ENCODE measurements at regions not wholly inside any gene's neighbourhood (a gene's known extent, or its start where the extent isn't known, plus 50 kb on each side); places are given as distances from the start of the nearest gene placed in this dataset.
"Not testable (repeated sequence)": the region's sequence is repeated elsewhere in the genome, so short reads cannot be mapped to it uniquely, and the experiment has no call there.

DNA sequence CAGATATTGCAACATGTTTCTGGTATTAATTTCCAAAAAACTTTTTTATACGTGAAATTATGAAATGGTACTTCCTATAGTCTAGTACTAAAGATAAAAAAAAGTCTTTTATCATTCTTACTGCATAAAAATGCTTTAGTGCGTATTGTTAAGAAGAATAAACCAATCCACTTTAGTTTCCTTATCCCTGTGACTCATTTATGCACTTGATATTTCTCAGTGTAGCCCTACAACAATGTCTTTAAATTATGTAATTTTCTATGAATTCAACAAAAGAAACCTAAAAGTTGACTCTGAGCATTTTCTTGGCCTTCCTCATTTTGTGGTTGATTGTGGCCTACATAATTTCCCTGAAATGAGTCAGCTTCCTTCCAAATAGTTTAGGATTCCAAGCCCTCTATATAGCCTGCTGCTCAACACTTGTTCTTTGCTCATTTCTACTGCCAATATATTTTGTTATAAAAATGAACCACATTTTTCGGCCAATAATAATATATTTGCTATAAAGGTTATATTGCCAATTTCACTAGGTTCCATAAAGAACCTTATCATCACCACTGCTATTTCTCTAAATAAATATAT, 961.7 kb upstream of the ADAMTS5 start:
- POLR2A ChIA-PET (ENCODE audit: partially characterized antibody); H3K27ac Mint-ChIP-seq; H3K36me3 ChIP-seq (ENCODE audit: insufficient read depth, low read length); H3K27me3 Mint-ChIP-seq; H3K27me3 ChIP-seq (ENCODE audit: insufficient read depth, low read length); H3K4me3 ChIP-seq (ENCODE audit: low read length in 2 of 2); H3K36me3 Mint-ChIP-seq; H3K4me1 ChIP-seq (ENCODE audit: insufficient read depth, low read length); CTCF ChIA-PET (ENCODE audit: partially characterized antibody); H3K4me1 Mint-ChIP-seq; DNase-seq; H3K9me3 ChIP-seq (ENCODE audit: control insufficient read depth in 1 of 2, low read length in 2 of 2); H3K4me3 Mint-ChIP-seq; intact Hi-C loops (cut with micrococcal nuclease); H3K9me3 Mint-ChIP-seq; H3K27ac ChIP-seq (ENCODE audit: low read depth, low read length): not testable (repeated sequence)

DNA sequence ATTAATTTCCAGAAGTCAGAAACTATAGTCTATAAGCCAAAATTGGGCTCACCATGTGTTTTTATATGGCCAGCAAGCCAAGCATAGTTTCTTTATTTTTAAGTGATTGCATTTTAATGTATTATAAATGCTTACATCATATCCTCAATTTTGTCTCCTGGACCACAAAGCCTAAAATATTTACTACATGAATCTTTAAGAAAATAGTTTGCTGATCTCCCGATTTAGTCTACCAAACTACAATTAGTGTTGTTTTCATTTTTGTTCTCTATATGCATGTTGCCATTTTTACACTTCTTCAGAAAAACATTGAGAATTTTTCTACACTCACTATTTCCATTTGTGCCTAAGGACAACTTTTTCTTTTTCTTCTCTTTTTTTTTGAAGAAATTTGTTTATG, 954.5 kb upstream of the ADAMTS5 start:
- CTCF ChIA-PET (ENCODE audit: partially characterized antibody); intact Hi-C loops (cut with micrococcal nuclease); H3K36me3 ChIP-seq (ENCODE audit: insufficient read depth, low read length); DNase-seq; H3K9me3 ChIP-seq (ENCODE audit: control insufficient read depth in 1 of 2, low read length in 2 of 2); H3K4me1 Mint-ChIP-seq; H3K36me3 Mint-ChIP-seq; POLR2A ChIA-PET (ENCODE audit: partially characterized antibody); H3K4me1 ChIP-seq (ENCODE audit: insufficient read depth, low read length); H3K4me3 Mint-ChIP-seq; H3K27me3 Mint-ChIP-seq; H3K27me3 ChIP-seq (ENCODE audit: insufficient read depth, low read length); H3K27ac Mint-ChIP-seq; H3K4me3 ChIP-seq (ENCODE audit: low read length in 2 of 2); H3K27ac ChIP-seq (ENCODE audit: low read depth, low read length): not testable (repeated sequence)
- peaks cover 2 to 11% (median 5%) of the 10 kb centered on the region in 8 donors for H3K9me3 Mint-ChIP-seq

DNA sequence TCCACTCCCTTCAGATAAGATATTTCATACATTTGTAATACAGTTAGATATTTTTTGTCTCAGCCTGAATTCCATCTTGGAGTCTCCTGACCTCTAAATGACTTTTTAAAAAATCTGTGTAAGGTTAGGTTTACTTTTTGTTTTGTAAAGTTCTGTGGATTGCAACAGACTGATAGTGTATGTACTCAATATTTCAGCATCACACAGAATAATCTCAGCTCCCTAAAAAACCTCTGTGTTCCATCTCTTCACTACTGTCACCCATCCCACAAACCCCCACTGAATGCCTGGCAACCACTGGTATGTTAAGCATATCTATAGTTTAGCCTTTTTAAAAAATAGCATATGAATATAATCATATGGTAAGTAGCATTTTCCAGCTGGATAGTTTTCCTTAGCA, 951.1 kb upstream of the ADAMTS5 start:
- peaks cover 0 to 15% (median 6%) of the 10 kb centered on the region in 8 donors for H3K9me3 Mint-ChIP-seq
- CTCF ChIA-PET (ENCODE audit: partially characterized antibody); H3K9me3 ChIP-seq (ENCODE audit: control insufficient read depth in 1 of 2, low read length in 2 of 2); H3K4me1 Mint-ChIP-seq; H3K27me3 ChIP-seq (ENCODE audit: insufficient read depth, low read length); H3K27me3 Mint-ChIP-seq; DNase-seq; H3K4me3 Mint-ChIP-seq; H3K4me3 ChIP-seq (ENCODE audit: low read length in 2 of 2); H3K27ac Mint-ChIP-seq; H3K4me1 ChIP-seq (ENCODE audit: insufficient read depth, low read length); H3K36me3 Mint-ChIP-seq; H3K36me3 ChIP-seq (ENCODE audit: insufficient read depth, low read length); POLR2A ChIA-PET (ENCODE audit: partially characterized antibody); H3K27ac ChIP-seq (ENCODE audit: low read depth, low read length); intact Hi-C loops (cut with micrococcal nuclease): not testable (repeated sequence)

DNA sequence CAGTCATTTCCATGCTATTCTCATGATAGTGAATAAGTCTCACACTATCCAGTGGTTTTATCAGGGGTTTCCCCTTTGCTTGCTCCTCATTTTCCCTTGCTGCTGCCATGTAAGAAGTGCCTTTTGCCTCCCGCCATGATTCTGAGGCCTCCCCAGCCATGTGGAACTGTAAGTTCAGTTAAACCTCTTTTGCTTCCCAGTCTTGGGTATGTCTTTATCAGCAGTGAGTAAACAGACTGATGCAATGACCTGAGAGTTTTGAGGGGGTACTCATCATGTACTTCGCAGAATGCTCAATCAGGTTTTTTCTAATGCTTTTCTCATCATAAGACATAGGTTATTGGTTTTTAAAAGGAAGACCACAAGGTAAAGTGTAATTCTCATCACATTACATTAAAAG, 949.4 kb upstream of the ADAMTS5 start:
- H3K27me3 ChIP-seq (ENCODE audit: insufficient read depth, low read length); H3K36me3 ChIP-seq (ENCODE audit: insufficient read depth, low read length); CTCF ChIA-PET (ENCODE audit: partially characterized antibody); H3K4me1 ChIP-seq (ENCODE audit: insufficient read depth, low read length); POLR2A ChIA-PET (ENCODE audit: partially characterized antibody); H3K27ac Mint-ChIP-seq; DNase-seq; H3K4me3 ChIP-seq (ENCODE audit: low read length in 2 of 2); intact Hi-C loops (cut with micrococcal nuclease); H3K4me3 Mint-ChIP-seq; H3K9me3 ChIP-seq (ENCODE audit: control insufficient read depth in 1 of 2, low read length in 2 of 2); H3K27ac ChIP-seq (ENCODE audit: low read depth, low read length); H3K4me1 Mint-ChIP-seq; H3K36me3 Mint-ChIP-seq; H3K27me3 Mint-ChIP-seq: not testable (repeated sequence)
- H3K9me3 Mint-ChIP-seq, result peaks cover 0 to 15% (median 4%) of the 10 kb centered on the region in 8 donors

DNA sequence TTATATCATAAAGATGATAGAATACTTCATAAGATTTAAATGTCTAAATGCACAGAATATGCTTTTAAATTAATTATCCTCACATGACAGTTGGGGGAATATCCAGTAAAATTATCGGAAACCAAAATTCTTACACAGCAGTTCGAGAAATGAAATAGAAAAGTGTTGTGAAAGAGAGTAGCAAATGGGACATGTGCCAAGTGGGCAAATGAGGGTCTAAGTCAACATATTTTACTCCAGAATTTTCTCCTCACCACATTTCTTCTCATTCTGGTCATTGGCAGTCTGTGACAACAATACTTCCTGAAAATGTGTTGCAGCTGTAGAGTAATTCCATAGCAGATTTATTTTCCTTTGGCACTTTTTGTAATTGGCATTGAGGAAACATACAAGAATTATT, 945.2 kb upstream of the ADAMTS5 start:
- intact Hi-C loops (cut with micrococcal nuclease); H3K4me3 Mint-ChIP-seq; H3K9me3 Mint-ChIP-seq: not testable (repeated sequence)

DNA sequence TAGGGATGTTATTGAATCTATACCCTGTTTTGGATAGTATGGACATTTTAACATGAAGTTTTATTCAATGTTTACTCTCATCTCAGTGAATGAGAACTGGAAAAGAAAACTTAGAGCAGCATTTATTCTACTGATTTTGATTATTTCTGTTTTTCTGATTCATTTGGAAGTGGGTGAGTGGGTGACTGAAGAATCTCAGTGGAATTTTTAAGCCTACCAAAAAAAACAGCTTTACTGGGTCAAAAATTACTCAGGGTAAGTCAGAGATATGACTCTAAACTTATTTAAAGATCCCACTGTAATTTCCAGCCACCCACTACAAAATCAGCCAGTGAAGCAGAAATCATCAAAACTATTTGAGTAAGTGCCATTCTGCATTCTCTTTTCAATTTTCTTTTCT, 942.6 kb upstream of the ADAMTS5 start:
- H3K36me3 ChIP-seq (ENCODE audit: insufficient read depth, low read length); H3K27me3 ChIP-seq (ENCODE audit: insufficient read depth, low read length); H3K4me1 ChIP-seq (ENCODE audit: insufficient read depth, low read length); H3K4me3 Mint-ChIP-seq; intact Hi-C loops (cut with micrococcal nuclease); H3K4me1 Mint-ChIP-seq; H3K27ac ChIP-seq (ENCODE audit: low read depth, low read length); H3K4me3 ChIP-seq (ENCODE audit: low read length in 2 of 2); H3K9me3 ChIP-seq (ENCODE audit: control insufficient read depth in 1 of 2, low read length in 2 of 2); POLR2A ChIA-PET (ENCODE audit: partially characterized antibody); H3K9me3 Mint-ChIP-seq; H3K27ac Mint-ChIP-seq; DNase-seq; H3K27me3 Mint-ChIP-seq; CTCF ChIA-PET (ENCODE audit: partially characterized antibody); H3K36me3 Mint-ChIP-seq: not testable (repeated sequence)

More for the DNA sequence above, 945.2 kb upstream of the ADAMTS5 start:
- H3K4me1 ChIP-seq (ENCODE audit: insufficient read depth, low read length); CTCF ChIA-PET (ENCODE audit: partially characterized antibody); H3K36me3 ChIP-seq (ENCODE audit: insufficient read depth, low read length); H3K27ac ChIP-seq (ENCODE audit: low read depth, low read length); H3K27me3 ChIP-seq (ENCODE audit: insufficient read depth, low read length); DNase-seq; H3K27ac Mint-ChIP-seq; H3K9me3 ChIP-seq (ENCODE audit: control insufficient read depth in 1 of 2, low read length in 2 of 2); H3K27me3 Mint-ChIP-seq; H3K36me3 Mint-ChIP-seq; H3K4me3 ChIP-seq (ENCODE audit: low read length in 2 of 2); H3K4me1 Mint-ChIP-seq; POLR2A ChIA-PET (ENCODE audit: partially characterized antibody): not testable (repeated sequence)

DNA sequence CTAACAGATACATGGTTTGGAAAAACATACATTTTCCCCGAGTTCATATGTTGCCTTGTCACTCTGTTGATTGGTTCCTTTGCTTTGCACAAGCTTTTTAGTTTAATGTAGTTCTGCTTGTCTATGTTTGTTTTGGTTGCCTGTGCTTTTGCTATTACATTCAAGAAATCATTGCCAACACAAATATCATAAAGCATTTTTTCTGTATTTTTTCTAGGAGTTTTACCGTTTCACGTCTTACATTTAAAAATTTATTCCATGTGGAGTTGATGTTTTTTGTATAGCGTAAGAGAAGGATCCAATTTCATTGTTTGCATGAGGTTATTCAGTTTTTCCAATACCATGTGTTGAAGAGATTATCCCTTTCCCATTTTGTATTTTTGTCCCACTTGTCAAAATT, 941.9 kb upstream of the ADAMTS5 start:
- CTCF ChIA-PET (ENCODE audit: partially characterized antibody); POLR2A ChIA-PET (ENCODE audit: partially characterized antibody); H3K27me3 ChIP-seq (ENCODE audit: insufficient read depth, low read length); H3K4me1 Mint-ChIP-seq; H3K36me3 Mint-ChIP-seq; H3K4me3 Mint-ChIP-seq; H3K36me3 ChIP-seq (ENCODE audit: insufficient read depth, low read length); H3K4me1 ChIP-seq (ENCODE audit: insufficient read depth, low read length); DNase-seq; H3K9me3 Mint-ChIP-seq; H3K27ac Mint-ChIP-seq; H3K27me3 Mint-ChIP-seq; H3K27ac ChIP-seq (ENCODE audit: low read depth, low read length); H3K4me3 ChIP-seq (ENCODE audit: low read length in 2 of 2); intact Hi-C loops (cut with micrococcal nuclease); H3K9me3 ChIP-seq (ENCODE audit: control insufficient read depth in 1 of 2, low read length in 2 of 2): not testable (repeated sequence)

GRCh38 chr21:27902904-27903303, 936.0 kb upstream of the ADAMTS5 start:
- H3K4me1 Mint-ChIP-seq; DNase-seq; H3K27me3 Mint-ChIP-seq; H3K36me3 Mint-ChIP-seq; H3K27ac ChIP-seq (ENCODE audit: low read depth, low read length); H3K27me3 ChIP-seq (ENCODE audit: insufficient read depth, low read length); POLR2A ChIA-PET (ENCODE audit: partially characterized antibody); H3K4me3 Mint-ChIP-seq; H3K9me3 ChIP-seq (ENCODE audit: control insufficient read depth in 1 of 2, low read length in 2 of 2); H3K9me3 Mint-ChIP-seq; H3K27ac Mint-ChIP-seq; intact Hi-C loops (cut with micrococcal nuclease); H3K36me3 ChIP-seq (ENCODE audit: insufficient read depth, low read length); H3K4me1 ChIP-seq (ENCODE audit: insufficient read depth, low read length); H3K4me3 ChIP-seq (ENCODE audit: low read length in 2 of 2); CTCF ChIA-PET (ENCODE audit: partially characterized antibody): not testable (repeated sequence)

All from CD4-positive, alpha-beta memory T cell (primary cell).